ENCODE measurements at regions not wholly inside any gene's neighbourhood (a gene's known extent, or its start where the extent isn't known, plus 50 kb on each side); places are given as distances from the start of the nearest gene placed in this dataset.

DNA sequence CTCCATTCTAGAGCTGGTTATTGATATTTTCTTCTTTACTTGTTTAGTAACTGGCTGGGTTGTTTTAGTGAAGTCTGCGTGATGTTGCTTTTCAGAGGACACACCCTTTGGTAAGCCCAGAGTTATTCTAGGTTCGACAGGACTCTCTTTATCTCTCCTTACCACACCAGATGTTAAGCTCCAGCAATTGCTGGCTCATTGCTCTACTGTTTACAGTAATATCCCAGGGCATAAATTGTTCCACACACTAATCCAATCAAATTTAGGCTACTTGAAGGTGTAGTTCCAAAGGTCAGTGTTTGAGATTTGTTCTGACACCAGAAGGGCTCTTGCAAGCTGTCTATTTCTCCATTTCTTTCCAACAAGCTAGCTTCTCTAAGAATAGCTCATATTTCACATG lies 506.6 kb downstream of the NR4A2 start:
- TF ChIP-seq, protein P1, sequence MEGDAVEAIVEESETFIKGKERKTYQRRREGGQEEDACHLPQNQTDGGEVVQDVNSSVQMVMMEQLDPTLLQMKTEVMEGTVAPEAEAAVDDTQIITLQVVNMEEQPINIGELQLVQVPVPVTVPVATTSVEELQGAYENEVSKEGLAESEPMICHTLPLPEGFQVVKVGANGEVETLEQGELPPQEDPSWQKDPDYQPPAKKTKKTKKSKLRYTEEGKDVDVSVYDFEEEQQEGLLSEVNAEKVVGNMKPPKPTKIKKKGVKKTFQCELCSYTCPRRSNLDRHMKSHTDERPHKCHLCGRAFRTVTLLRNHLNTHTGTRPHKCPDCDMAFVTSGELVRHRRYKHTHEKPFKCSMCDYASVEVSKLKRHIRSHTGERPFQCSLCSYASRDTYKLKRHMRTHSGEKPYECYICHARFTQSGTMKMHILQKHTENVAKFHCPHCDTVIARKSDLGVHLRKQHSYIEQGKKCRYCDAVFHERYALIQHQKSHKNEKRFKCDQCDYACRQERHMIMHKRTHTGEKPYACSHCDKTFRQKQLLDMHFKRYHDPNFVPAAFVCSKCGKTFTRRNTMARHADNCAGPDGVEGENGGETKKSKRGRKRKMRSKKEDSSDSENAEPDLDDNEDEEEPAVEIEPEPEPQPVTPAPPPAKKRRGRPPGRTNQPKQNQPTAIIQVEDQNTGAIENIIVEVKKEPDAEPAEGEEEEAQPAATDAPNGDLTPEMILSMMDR (IDR thresholded peaks at IDR 0.05), result no peak
- no peak for TF ChIP-seq POLR2A (IDR thresholded peaks at IDR 0.05)

All from heart left ventricle (tissue), 13 donors.